ENCODE measurements at regions not wholly inside any gene's neighbourhood (a gene's known extent, or its start where the extent isn't known, plus 50 kb on each side); places are given as distances from the start of the nearest gene placed in this dataset.

DNA sequence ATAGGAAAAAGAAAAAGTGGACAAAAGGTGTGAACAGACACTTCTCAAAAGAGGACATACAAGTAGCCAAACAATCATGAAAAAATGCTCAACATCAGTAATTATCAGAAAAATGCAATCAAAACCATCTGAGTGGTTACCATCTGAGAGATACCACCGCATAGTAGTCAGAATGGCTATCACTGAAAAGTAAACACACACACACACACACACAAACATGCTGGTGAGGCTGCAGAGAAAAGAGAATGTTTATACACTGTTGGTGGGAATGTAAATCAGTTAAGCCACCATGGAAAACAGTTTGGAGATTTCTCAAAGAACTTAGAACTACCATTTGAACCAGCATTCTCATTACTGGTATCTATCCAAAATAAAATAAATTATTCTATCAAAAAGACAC, 145.7 kb downstream of the CYP26A1 start:
- TF ChIP-seq, protein P1, sequence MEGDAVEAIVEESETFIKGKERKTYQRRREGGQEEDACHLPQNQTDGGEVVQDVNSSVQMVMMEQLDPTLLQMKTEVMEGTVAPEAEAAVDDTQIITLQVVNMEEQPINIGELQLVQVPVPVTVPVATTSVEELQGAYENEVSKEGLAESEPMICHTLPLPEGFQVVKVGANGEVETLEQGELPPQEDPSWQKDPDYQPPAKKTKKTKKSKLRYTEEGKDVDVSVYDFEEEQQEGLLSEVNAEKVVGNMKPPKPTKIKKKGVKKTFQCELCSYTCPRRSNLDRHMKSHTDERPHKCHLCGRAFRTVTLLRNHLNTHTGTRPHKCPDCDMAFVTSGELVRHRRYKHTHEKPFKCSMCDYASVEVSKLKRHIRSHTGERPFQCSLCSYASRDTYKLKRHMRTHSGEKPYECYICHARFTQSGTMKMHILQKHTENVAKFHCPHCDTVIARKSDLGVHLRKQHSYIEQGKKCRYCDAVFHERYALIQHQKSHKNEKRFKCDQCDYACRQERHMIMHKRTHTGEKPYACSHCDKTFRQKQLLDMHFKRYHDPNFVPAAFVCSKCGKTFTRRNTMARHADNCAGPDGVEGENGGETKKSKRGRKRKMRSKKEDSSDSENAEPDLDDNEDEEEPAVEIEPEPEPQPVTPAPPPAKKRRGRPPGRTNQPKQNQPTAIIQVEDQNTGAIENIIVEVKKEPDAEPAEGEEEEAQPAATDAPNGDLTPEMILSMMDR (IDR thresholded peaks at IDR 0.05; ENCODE audit: insufficient read depth, low read depth, low read length, missing control alignments) = no peak
- no peak for DNase-seq (ENCODE audit: low read depth)
- H3K4me3 ChIP-seq (ENCODE audit: low read depth, low read length) = no peak overlapping the region

DNA sequence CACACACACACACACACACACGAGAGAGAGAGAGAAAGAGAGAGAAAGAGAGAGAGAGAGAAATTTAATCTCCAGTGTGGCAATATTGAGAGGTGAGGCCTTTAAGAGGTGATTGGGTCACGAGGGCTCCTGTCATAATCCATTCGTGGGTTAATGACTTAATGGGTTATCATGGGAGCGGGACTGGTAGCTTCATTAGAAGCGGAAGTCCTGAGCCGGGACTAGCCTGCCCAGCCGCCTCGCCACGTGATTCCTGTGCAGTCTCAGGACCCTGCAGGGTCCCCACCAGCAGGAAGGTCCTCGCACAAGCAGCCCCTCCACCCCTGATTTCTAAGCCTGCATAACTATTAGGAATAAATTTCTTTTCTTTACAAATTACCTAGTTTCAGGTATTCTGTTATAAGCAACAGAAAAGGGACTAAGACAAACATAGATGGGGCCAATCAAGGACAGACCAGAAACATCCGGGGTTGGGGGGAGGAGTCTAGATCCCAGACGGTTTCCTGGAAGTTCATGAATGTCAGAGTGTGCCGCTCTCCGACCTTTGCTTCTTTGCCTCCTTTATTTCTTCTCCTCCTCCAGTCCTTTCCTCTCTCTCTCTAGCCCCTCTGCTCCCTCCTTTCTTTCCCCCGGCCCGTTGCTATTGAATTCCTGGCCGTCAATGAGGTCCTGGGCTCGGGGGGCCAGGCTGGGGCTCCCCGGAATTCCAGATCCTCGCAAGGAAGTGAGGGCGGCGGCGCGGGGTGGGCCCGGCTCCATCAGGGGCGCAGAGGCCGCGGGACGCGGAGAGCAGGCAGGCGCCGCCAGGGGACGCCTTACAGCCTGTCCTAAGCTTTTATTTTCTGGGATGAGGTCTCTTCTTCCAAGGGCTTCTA, 146.8 kb downstream of the CYP26A1 start:
- DNase-seq (ENCODE audit: low read depth) = no peak
- TF ChIP-seq, protein P1 (IDR thresholded peaks at IDR 0.05; ENCODE audit: insufficient read depth, low read depth, low read length, missing control alignments) = no peak
- H3K4me3 ChIP-seq (ENCODE audit: low read depth, low read length) = no peak overlapping the region

DNA sequence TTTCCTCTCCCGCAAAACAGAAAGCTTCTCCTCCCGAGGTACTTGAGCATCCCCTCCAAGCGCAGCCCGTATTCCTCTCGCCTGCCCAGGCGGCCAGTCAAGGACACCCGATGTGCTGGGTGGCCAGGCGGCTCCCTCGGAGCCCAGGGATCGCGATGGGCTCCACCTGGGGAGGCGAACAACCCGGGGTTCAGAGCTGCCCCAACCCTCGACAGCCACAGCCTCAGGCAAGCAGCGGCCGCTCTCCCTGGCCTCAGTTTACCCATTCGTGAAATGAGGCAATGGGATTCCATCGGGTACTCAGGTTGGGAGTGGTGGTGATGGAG, 147.4 kb downstream of the CYP26A1 start:
- H3K4me3 ChIP-seq (ENCODE audit: low read depth, low read length) = no peak overlapping the region
- DNase-seq (ENCODE audit: low read depth) = no peak
- TF ChIP-seq, protein P1 (IDR thresholded peaks at IDR 0.05; ENCODE audit: insufficient read depth, low read depth, low read length, missing control alignments) = no peak

DNA sequence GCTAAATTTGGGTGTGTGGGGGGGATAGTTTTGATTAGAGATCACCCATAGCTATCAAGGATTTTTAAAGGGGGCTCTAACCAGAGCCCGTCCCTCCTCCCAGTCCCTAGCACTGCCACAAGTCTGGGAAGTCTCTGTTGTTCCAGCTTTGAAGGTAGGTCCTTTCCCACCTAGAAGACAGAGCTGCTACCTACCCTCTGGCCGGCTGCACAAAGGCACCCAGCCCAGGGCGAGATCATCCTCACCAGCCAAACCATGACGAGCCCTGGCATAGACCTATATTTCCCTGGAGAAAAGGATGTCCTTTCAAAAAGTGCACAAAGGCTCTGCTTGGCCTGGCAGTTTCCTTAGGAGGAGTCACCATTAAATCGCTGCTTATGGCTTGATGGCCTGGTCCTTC, 147.8 kb downstream of the CYP26A1 start:
- TF ChIP-seq, protein P1 (IDR thresholded peaks at IDR 0.05; ENCODE audit: insufficient read depth, low read depth, low read length, missing control alignments) = no peak
- no peak for DNase-seq (ENCODE audit: low read depth)
- H3K4me3 ChIP-seq (ENCODE audit: low read depth, low read length) = no peak overlapping the region

DNA sequence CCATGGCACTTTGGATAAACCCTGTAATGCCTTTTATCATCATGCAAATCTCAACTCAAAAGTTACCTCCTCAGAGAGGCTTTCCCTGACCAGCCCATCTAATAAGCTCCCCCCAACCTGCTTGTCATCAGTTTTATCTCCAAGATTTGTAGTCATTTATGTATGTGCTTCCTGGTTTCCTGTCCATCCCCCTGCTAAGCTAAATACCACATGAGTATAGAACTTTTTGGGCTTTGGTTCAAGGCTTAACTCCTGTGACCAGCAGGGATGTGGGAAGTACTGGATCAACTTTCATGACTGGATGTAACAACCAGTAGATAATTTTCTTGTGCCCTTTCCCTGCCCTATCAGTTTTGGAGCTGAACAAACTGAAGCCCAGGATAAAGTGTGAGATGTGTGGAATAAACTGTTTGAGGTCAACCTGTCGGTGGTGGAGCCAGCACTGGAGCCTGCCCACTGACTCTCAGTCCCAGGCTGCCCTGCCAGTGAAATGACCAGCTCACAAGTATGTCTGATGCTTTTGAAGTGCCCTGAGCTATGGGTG, 148.6 kb downstream of the CYP26A1 start:
- TF ChIP-seq, protein P1 (IDR thresholded peaks at IDR 0.05; ENCODE audit: insufficient read depth, low read depth, low read length, missing control alignments) = no peak
- DNase-seq (ENCODE audit: low read depth) = no peak

DNA sequence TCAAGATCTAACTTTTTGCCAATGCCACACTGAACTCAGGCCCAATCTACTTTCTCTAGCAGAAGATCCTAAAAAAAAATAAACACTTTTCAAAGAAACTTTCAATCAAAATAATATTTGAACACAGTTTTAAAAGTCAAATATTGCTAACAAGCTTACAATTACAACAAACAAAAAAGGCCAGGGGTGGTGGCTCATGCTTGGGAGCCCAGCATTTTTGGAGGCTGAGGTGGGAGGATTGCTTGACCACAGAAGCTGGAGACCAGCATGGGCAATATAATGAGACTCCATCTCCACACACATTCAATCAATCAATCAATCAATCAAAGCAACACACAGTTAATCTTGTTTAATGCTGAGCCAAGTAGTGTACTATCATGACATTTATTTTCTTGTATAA, 149.2 kb downstream of the CYP26A1 start:
- DNase-seq (ENCODE audit: low read depth) = no peak
- TF ChIP-seq, protein P1 (IDR thresholded peaks at IDR 0.05; ENCODE audit: insufficient read depth, low read depth, low read length, missing control alignments) = no peak
- no peak overlapping the region for H3K4me3 ChIP-seq (ENCODE audit: low read depth, low read length)

More for the DNA sequence above, 148.6 kb downstream of the CYP26A1 start:
- H3K4me3 ChIP-seq (ENCODE audit: low read depth, low read length) = no peak overlapping the region
